LNCAP (cell line): ENCODE measurements at regions not wholly inside any gene's neighbourhood (a gene's known extent, or its start where the extent isn't known, plus 50 kb on each side); places are given as distances from the start of the nearest gene placed in this dataset.

Experiments used
- CTCF ChIP-seq: fragments of 450-650 bp; IDR thresholded peaks from 2 replicates; pipeline ENCODE4 v1.5.1; 2017; ENCODE audit warnings: mild to moderate bottlenecking

- no peak for TF ChIP-seq CTCF
These were observed 634.5 kb downstream of the NR2F1-AS1 start for GRCh38 chr5:92946546-92946945.

GRCh38 chr5:92945605-92946097 is 635.4 kb downstream of the NR2F1-AS1 start:
- TF ChIP-seq CTCF, result no peak

- no peak for TF ChIP-seq CTCF
These were observed 636.0 kb downstream of the NR2F1-AS1 start for GRCh38 chr5:92944903-92945604.

- TF ChIP-seq CTCF, result no peak
These were observed 636.7 kb downstream of the NR2F1-AS1 start for GRCh38 chr5:92944337-92944736.

GRCh38 chr5:92942762-92943161 is 638.3 kb downstream of the NR2F1-AS1 start:
- TF ChIP-seq CTCF, result no peak

GRCh38 chr5:92941806-92942205 is 639.2 kb downstream of the NR2F1-AS1 start:
- TF ChIP-seq CTCF, result no peak

GRCh38 chr5:92939428-92939827 is 641.6 kb downstream of the NR2F1-AS1 start:
- no peak for TF ChIP-seq CTCF

GRCh38 chr5:92930057-92930456 is 651.0 kb downstream of the NR2F1-AS1 start:
- TF ChIP-seq CTCF, result no peak
